Sigmoid colon (tissue), 6 donors: ENCODE measurements at regions not wholly inside any gene's neighbourhood (a gene's known extent, or its start where the extent isn't known, plus 50 kb on each side); places are given as distances from the start of the nearest gene placed in this dataset.

Experiments used
- DNase-seq: peaks from one replicate; pipeline ENCODE4 v3.0.0-alpha.2; 2019
- H3K27ac ChIP-seq, 4 donors: fragments of 200-600 bp; sonication (generic); one replicate each; pipeline ENCODE4 v1.5.1; 2016 to 2019; ENCODE audit warnings: mild to moderate bottlenecking in 1 of 4
- H3K27me3 ChIP-seq, 3 donors: fragments of 200-600 bp; sonication (generic); one replicate each; pipeline ENCODE4 v1.5.1; 2019; ENCODE audit warnings: mild to moderate bottlenecking in 1 of 3
- H3K36me3 ChIP-seq, 4 donors: fragments of 200-600 bp; sonication (generic); one replicate each; pipeline ENCODE4 v1.5.1; 2016 to 2019
- H3K4me1 ChIP-seq, 4 donors: fragments of 200-600 bp; sonication (generic); one replicate each; pipeline ENCODE4 v1.5.1; 2017 to 2019
- H3K4me3 ChIP-seq, 4 donors: fragments of 200-600 bp; sonication (generic); one replicate each; pipeline ENCODE4 v1.5.1; 2017 to 2019; ENCODE audit warnings: mild to moderate bottlenecking in 2 of 4, moderate library complexity in 1 of 4
- H3K9me3 ChIP-seq, 4 donors: fragments of 200-600 bp in 3 of 4; sonication (generic) in 3 of 4; one replicate each; pipeline versions ENCODE4 v1.5.1 to v1.6.1; 2013 to 2019
- CTCF ChIP-seq, 4 experiments: fragments of 450-650 bp in 3 of 4; fragments of 200-600 bp in 1 of 4; IDR thresholded peaks; one replicate each; pipeline ENCODE4 v1.5.1; 2016 to 2019; ENCODE audit warnings: antibody characterized with exemption in 4 of 4, mild to moderate bottlenecking in 3 of 4, moderate library complexity in 2 of 4
- EP300 ChIP-seq, 4 donors: sonication (generic); formaldehyde crosslinking; IDR thresholded peaks; one replicate each; pipeline ENCODE4 v1.6.1; 2017; ENCODE audit warnings: antibody characterized with exemption in 4 of 4
- POLR2A ChIP-seq, 2 donors: fragments of 450-650 bp; IDR thresholded peaks; one replicate each; pipeline ENCODE4 v1.6.1; 2016; ENCODE audit warnings: antibody characterized with exemption in 2 of 2, mild to moderate bottlenecking in 2 of 2, moderate library complexity in 2 of 2
- POLR2AphosphoS5 ChIP-seq, 4 donors: sonication (generic); formaldehyde crosslinking; IDR thresholded peaks; one replicate each; pipeline ENCODE4 v1.6.1; 2017; ENCODE audit warnings: antibody characterized with exemption in 4 of 4
- WGBS, 2 donors: extraction: QIAGEN DNeasy Blood & Tissue Kit; methylation state at CpG; one replicate each; pipeline ENCODE4 v1.1.7; 2013; 5-methylcytosine and 5-hydroxymethylcytosine counted together
- intact Hi-C: fragments of 100-400 bp; cut with DNase I; formaldehyde crosslinking; loops from one replicate; pipeline ENCODE4 v1.15.1; 2023
- donor health status: healthy with polysubstance abuse.
- donor health status: healthy.

DNA sequence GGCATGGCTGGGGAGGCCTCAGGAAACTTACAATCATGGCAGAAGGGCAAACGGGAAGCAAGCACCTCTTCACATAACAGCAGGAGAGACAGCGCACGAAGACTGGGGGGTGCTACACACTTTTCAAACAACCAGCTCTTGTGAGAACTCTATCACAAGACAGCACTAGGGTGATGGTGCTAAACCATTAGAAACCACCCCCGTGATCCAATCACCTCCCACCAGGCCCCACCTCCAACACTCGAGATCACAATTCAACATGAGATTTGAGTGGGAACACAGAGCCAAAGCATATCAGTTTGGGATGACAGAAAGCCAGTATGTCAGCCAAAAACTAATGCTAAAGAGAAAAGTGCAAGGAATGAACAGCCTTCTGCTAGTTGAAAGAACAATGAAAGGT is 309.8 kb upstream of the CCDC54 start:
- WGBS, 2 donors: 80 to 90% methylated on average over 5 of the region's 5 CpGs
- intact Hi-C loops: loop anchor here (10.0 kb wide), 1 partner anchor 243 kb away; no protein-coding TSS in a partner anchor

GRCh38 chr3:107068980-107069379 is 308.3 kb upstream of the CCDC54 start:
- WGBS, 2 donors: 45 to 51% methylated on average over 4 of the region's 4 CpGs
- no peak overlapping the region for H3K27ac ChIP-seq
- H3K9me3 ChIP-seq: no peaks in the 10 kb centered on the region
- H3K4me1 ChIP-seq: peaks cover 0 to 7% (median 4%) of the 10 kb centered on the region in 4 donors
- no peaks in the 10 kb centered on the region for H3K36me3 ChIP-seq
- intact Hi-C loops: loop anchor here (10.0 kb wide), 1 partner anchor 244 kb away; no protein-coding TSS in a partner anchor
- H3K27me3 ChIP-seq: no peaks in the 10 kb centered on the region
- H3K4me3 ChIP-seq: no peak overlapping the region
- DNase-seq: no peak
- no peak for TF ChIP-seq POLR2AphosphoS5 (IDR thresholded peaks at IDR 0.05)
- TF ChIP-seq CTCF (IDR thresholded peaks at IDR 0.05): no peak
- no peak for TF ChIP-seq POLR2A (IDR thresholded peaks at IDR 0.05)
- no peak for TF ChIP-seq EP300 (IDR thresholded peaks at IDR 0.05)

More for the DNA sequence above, 309.8 kb upstream of the CCDC54 start:
- TF ChIP-seq CTCF (IDR thresholded peaks at IDR 0.05) (no peak), POLR2A (IDR thresholded peaks at IDR 0.05) (no peak), POLR2AphosphoS5 (IDR thresholded peaks at IDR 0.05) (no peak), EP300 (IDR thresholded peaks at IDR 0.05) (no peak)
- Histone ChIP-seq H3K4me1 (peaks cover 0 to 20% (median 15%) of the 10 kb centered on the region in 4 donors), H3K4me3 (no peak overlapping the region), H3K27ac (no peak overlapping the region), H3K9me3 (no peaks in the 10 kb centered on the region), H3K36me3 (no peaks in the 10 kb centered on the region), H3K27me3 (no peaks in the 10 kb centered on the region)
- no peak for DNase-seq

GRCh38 chr3:107076946-107077345 is 300.3 kb upstream of the CCDC54 start:
- WGBS, 2 donors: 95% methylated on average over 3 of the region's 3 CpGs
- no peaks in the 10 kb centered on the region for H3K9me3 ChIP-seq
- intact Hi-C loops: no loop called here
- no peaks in the 10 kb centered on the region for H3K4me1 ChIP-seq
- DNase-seq: no peak
- no peak for TF ChIP-seq POLR2A (IDR thresholded peaks at IDR 0.05)
- no peak for TF ChIP-seq EP300 (IDR thresholded peaks at IDR 0.05)
- no peak for TF ChIP-seq POLR2AphosphoS5 (IDR thresholded peaks at IDR 0.05)
- TF ChIP-seq CTCF (IDR thresholded peaks at IDR 0.05): no peak
- H3K27me3 ChIP-seq: no peaks in the 10 kb centered on the region
- H3K27ac ChIP-seq: no peak overlapping the region
- no peak overlapping the region for H3K4me3 ChIP-seq
- no peaks in the 10 kb centered on the region for H3K36me3 ChIP-seq

GRCh38 chr3:107077391-107077790 is 299.8 kb upstream of the CCDC54 start:
- 44 to 67% methylated on average over 2 of the region's 2 CpGs for WGBS, 2 donors
- no peak overlapping the region for H3K27ac ChIP-seq

More at GRCh38 chr3:107077391-107077790, 299.8 kb upstream of the CCDC54 start:
- TF ChIP-seq POLR2A (IDR thresholded peaks at IDR 0.05) (no peak), EP300 (IDR thresholded peaks at IDR 0.05) (no peak), POLR2AphosphoS5 (IDR thresholded peaks at IDR 0.05) (no peak), CTCF (IDR thresholded peaks at IDR 0.05) (no peak)
- H3K36me3 ChIP-seq: no peaks in the 10 kb centered on the region
- no peaks in the 10 kb centered on the region for H3K9me3 ChIP-seq
- DNase-seq: no peak
- no peak overlapping the region for H3K4me3 ChIP-seq
- H3K27me3 ChIP-seq: no peaks in the 10 kb centered on the region
- intact Hi-C loops: no loop called here
- H3K4me1 ChIP-seq: no peaks in the 10 kb centered on the region
